DMS53 treated with DMSO at 0.1 percent for 48 hours (cell line): ENCODE measurements at regions not wholly inside any gene's neighbourhood (a gene's known extent, or its start where the extent isn't known, plus 50 kb on each side); places are given as distances from the start of the nearest gene placed in this dataset.
"Not testable (repeated sequence)": the region's sequence is repeated elsewhere in the genome, so short reads cannot be mapped to it uniquely, and the experiment has no call there.

Experiments used
- DNase-seq: peaks from one replicate; lab custom pipeline; 2025; ENCODE audit not compliant: unreplicated experiment; lab: John Stamatoyannopoulos, UW

DNA sequence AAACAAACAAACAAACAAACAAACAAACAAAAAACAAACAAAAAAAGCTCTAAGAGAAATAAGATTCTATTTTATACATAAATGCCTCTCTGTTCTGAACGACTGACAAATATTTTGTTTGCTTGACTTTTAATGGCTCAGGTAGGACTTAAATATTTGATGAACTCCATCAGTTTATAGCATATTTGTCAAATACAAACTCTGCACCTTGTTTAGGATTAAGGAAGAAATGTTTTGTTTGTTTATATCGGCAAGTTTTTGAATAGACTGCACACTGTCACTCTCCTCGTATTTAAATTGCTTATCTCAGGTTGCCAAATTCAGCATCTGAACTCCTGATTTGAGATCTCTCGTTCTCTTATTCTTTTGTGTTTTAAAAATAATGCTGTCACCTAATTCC, 1499.7 kb upstream of the SLC10A2 start:
- DNase-seq: no peak

- DNase-seq: no peak
Observed at GRCh38 chr13:104553896-104554295, 1487.7 kb upstream of the SLC10A2 start.

GRCh38 chr13:104553186-104553585, 1487.0 kb upstream of the SLC10A2 start:
- DNase-seq: no peak

DNA sequence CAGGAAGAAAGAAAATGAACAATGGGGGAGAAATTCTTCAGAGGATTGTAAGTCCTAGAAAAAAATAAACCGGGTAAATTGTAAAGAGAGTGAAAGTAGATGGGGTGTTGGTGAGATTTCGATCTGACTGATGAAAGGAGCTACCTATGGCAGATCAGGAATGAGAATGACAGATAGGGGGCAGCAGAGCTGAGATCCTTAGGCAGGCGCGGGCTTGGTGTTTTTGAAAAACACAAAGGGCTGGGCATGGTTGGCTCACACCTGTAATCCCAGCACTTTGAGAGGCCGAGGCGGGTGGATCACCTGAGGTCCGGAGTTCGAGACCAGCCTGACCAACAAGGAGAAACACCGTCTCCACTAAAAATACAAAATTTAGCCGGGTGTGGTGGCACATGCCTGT, 1468.6 kb upstream of the SLC10A2 start:
- DNase-seq: no peak

DNA sequence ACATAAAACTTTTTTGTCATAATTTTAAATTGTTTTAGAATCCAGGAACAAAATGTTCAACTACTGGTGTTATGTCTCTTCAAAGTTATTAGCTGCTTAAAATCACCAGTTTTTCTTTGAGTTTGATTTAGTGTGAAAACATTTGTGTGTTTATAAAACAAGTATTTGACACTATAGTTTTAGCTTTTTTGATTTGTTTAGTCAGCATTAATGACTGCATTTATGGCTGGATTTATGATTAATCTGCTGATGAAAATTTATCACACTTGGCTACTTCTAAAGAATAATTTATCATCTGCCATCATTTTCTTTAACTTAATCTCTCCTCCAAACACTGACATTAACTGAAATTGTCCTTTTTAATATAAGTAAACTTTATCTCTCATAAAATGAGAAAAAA, 1465.9 kb upstream of the SLC10A2 start:
- DNase-seq: no peak

DNA sequence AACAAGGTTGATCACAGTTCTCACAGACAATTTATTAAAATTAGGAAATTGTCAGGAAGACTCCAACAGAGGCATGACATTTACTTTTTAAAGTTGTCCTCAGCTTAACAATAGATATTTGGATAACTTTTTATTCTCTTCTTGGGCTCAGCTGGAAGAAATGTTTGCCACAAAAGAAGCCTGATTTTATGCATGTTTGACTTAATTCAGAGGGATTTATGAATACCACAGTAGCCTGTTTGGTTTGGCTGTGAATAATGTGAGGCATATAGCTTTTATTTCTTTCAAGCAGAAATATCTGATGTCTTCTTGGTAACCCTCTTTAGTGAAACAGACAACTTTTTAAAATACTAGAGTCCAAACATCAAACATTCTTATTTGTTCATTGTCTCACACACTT, 1464.5 kb upstream of the SLC10A2 start:
- DNase-seq: no peak

- DNase-seq: no peak
Observed at GRCh38 chr13:104526561-104526960, 1460.3 kb upstream of the SLC10A2 start.

GRCh38 chr13:104525467-104525866, 1459.2 kb upstream of the SLC10A2 start:
- no peak for DNase-seq

- DNase-seq: no peak
Observed at GRCh38 chr13:104522235-104523072, 1456.2 kb upstream of the SLC10A2 start.

DNA sequence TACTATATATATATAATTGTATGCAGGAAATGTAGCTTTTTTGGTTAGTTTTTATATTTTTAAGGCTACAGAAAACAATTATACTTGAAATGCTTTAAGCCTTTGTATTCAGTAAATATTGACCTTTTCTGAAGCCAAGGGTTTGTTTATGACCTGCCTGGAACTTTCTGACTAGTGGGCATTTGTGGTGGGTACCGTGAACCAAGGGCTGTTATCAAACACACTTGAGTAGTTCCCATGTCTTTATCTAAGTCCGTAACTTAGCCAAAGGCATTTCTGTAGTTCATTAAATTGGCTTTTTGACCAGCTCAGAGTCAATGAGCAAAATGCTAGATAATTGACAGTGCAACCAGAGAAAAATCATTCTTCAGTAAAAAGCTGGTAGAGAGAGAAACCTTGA, 1444.2 kb upstream of the SLC10A2 start:
- DNase-seq: no peak

DNA sequence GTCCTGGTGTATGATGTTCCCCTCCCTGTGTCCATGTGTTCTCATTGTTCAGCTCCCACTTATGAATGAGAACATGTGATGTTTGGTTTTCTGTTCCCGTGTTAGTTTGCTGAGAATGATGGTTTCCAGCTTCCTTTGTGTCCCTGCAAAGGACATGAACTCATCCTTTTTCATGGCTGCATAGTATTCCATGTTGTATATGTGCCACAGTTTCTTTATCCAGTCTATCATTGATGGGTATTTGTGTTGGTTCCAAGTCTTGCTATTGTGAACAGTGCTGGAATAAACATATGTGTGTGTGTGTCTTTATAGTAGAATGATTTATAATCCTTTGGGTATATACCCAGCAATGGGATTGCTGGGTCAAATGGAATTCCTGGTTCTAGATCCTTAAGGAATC, 1427.3 kb upstream of the SLC10A2 start:
- DNase-seq: not testable (repeated sequence)

- no peak for DNase-seq
Observed at GRCh38 chr13:104491916-104492315, 1425.7 kb upstream of the SLC10A2 start.

DNA sequence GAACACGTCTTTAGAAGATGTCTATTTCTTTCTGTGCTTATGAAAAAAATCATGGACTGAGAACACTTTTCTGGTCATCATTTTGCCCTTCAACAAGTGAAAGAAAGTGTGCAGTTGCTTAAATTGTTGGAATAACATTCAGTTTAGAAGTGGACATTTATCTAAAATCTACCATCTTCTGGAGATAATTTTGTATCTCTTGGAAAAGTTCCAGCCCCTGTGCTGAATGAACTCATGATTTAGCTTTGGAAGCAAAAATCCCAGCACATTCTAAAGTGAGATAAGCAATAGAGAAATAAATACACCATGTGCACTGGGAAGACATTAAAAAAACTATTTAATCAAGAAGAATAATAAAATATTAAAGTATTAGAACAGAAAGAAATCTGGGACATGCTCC, 1420.8 kb upstream of the SLC10A2 start:
- no peak for DNase-seq

GRCh38 chr13:104485571-104485970, 1419.4 kb upstream of the SLC10A2 start:
- no peak for DNase-seq

- no peak for DNase-seq
Observed at GRCh38 chr13:104483631-104484030, 1417.4 kb upstream of the SLC10A2 start.

DNA sequence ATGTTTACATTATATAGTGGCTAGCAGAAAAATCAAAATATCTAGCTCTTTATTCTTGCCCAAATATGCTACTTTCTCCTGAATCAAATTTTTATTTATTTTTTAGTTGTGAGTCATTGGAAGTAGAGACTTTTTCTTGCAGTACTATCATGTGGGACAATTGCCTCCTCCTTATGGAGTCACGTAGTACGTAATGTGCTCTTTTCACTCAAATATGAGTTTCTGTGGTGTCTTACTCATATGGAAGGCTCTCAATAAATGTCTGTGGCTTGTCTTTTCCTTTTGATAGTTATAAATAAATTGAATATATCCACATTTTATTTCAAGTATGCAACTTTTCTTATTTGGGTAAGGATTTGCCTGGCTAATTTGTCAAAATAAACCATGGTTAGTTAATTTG, 1411.0 kb upstream of the SLC10A2 start:
- DNase-seq: no peak

DNA sequence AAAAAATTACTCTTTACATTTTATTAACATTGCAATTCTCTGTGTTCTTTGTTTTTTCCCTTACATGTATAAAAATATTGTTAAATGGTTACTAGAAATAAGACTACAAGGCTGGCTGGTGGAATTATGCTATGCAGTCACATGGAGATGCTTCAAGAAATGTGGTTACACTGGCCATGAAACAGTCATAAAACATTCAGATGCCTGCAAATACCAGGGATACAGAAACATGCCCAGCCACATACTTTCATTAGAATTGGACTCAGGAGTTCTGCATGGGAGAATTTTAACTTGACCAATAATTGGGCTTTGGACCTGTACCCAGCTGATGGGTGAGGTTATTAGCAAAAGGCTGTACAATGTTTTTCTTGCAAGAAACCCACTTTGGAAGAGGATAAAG, 1407.7 kb upstream of the SLC10A2 start:
- no peak for DNase-seq

GRCh38 chr13:104466016-104466415, 1399.8 kb upstream of the SLC10A2 start:
- DNase-seq: no peak

DNA sequence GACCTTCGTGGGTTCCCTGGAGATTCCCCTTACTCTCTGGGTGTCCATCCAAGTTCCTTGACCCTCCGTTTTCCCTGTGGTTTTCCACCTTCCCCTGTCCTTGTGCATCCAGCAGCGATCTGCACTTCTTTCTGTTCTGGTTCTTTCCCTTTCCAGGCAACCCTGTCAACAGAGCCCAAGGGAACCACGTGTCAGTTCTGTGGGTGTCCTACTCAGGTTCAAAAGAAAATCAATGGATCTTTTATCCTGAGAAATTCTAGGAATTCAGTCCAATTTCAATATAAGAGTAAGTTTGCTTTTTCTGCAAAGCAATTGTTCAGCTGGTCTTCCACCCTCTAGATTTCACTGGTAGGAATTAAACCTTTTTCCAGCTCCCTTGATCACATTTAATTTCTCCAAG, 1394.8 kb upstream of the SLC10A2 start:
- no peak for DNase-seq

DNA sequence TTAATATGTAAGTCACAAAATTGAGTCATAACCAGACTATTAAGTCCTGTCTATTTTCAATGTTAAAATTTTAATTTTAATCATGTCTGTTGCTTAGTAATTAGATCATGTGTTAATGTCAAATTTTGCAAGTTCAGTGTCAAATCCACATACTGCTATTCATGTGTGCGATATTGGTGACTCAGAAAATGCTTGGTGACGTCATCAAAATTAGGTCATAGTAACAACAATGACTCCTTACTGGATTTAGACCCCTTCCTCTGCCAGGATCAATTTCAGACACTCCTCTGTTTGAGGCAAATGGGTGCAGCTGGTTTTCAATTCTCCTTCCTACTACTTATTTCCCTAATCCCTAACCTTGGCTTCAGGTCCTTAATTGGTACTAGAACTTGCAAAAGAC, 1394.3 kb upstream of the SLC10A2 start:
- DNase-seq: no peak

DNA sequence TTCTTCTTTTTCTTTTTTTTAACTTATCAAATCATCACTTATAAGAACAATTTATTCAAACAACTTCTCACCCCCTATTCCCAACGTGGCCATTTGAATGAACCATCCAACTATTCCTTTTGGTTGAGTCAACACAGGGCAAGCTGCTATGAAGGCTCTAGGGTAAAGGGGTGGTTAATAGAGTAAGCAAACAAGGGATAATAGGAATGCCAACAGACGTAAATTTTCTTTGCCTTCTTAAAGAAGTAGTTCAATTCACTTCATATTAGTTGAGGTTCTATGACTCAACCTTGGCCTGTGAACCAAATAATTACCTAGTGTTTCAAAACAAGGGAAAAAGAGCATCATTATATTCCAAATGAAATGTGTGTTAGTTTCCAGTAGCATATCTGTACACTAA, 1383.8 kb upstream of the SLC10A2 start:
- DNase-seq: no peak

- no peak for DNase-seq
Observed at GRCh38 chr13:104447348-104447747, 1381.1 kb upstream of the SLC10A2 start.

DNA sequence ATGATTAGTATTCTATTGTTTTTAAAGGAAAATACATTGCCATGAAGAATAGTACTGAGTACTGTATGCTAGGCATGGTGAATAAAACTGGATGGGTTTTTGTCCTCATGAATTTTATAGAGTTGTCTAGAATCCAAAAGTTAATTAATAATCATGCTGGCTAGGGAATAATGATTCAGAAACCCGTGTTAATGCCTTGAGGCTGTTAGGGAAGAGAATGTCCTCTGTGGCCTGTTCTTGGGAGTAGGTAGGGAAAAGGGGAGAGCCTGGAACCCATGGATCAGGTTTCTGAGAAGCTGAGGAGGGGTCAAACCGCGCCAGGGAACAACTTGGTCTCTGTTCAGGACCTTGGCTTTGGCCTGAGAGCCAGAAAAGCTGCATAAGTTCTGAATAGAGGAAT, 1376.3 kb upstream of the SLC10A2 start:
- DNase-seq: no peak
